OCI-LY7 (cell line): ENCODE measurements at regions not wholly inside any gene's neighbourhood (a gene's known extent, or its start where the extent isn't known, plus 50 kb on each side); places are given as distances from the start of the nearest gene placed in this dataset.

Experiments
- EZH2phosphoT487 ChIP-seq: fragments of 200-600 bp; sonication (generic); IDR thresholded peaks from 2 replicates; pipeline ENCODE4 v1.6.1; 2018; ENCODE audit warnings: low read depth, borderline replicate concordance, mild to moderate bottlenecking, mixed run types, antibody characterized with exemption, low read length, moderate library complexity, mixed read lengths
- TF ChIP-seq, protein P1 (sequence below): fragments of 200-600 bp; sonication (generic); conservative IDR thresholded peaks from 2 replicates; pipeline ENCODE4 v1.5.1; 2014; ENCODE audit warnings: mild to moderate bottlenecking, antibody characterized with exemption, low read length, moderate library complexity, mixed read lengths

DNA sequence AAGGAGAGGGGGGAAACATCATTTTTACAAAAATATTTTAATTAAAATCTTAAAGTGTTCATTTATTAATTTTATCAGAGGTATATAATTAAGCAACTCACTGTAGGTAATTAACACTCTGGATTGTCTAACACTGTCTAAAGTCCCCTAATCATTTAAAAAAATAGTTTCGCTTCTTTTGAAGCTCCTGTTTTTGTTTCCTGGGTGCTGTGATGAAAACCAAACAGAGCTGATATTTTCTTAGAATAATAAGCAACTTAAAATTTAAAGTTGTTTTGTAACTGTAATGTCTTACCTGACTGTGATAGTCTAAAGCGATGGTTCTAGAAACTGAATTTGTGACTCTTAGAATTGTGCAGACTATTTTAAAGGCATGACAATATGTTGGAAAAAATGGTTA, 961.0 kb downstream of the GATA3 start:
- TF ChIP-seq, protein P1, sequence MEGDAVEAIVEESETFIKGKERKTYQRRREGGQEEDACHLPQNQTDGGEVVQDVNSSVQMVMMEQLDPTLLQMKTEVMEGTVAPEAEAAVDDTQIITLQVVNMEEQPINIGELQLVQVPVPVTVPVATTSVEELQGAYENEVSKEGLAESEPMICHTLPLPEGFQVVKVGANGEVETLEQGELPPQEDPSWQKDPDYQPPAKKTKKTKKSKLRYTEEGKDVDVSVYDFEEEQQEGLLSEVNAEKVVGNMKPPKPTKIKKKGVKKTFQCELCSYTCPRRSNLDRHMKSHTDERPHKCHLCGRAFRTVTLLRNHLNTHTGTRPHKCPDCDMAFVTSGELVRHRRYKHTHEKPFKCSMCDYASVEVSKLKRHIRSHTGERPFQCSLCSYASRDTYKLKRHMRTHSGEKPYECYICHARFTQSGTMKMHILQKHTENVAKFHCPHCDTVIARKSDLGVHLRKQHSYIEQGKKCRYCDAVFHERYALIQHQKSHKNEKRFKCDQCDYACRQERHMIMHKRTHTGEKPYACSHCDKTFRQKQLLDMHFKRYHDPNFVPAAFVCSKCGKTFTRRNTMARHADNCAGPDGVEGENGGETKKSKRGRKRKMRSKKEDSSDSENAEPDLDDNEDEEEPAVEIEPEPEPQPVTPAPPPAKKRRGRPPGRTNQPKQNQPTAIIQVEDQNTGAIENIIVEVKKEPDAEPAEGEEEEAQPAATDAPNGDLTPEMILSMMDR, result no peak
- no peak for TF ChIP-seq EZH2phosphoT487
